ENCODE measurements at regions not wholly inside any gene's neighbourhood (a gene's known extent, or its start where the extent isn't known, plus 50 kb on each side); places are given as distances from the start of the nearest gene placed in this dataset.

GRCh38 chr19:30774252-30774766 lies 402.1 kb downstream of the ZNF536 start:
- ATAC-seq = no peak
- no peak overlapping the region for H3K4me3 ChIP-seq
- DNase-seq = no peak
- TF ChIP-seq CTCF (IDR thresholded peaks at IDR 0.05) = no peak
- H3K36me3 ChIP-seq = no peaks in the 10 kb centered on the region
- no peaks in the 10 kb centered on the region for H3K4me1 ChIP-seq
- H3K9me3 ChIP-seq = peaks cover 6% of the 10 kb centered on the region
- H3K27me3 ChIP-seq (ENCODE audit: low read depth) = no peaks in the 10 kb centered on the region
- intact Hi-C loops (cut with DNase I) = no loop called here
- H3K27ac ChIP-seq = no peak overlapping the region

- no peaks in the 10 kb centered on the region for H3K36me3 ChIP-seq
- no peak overlapping the region for H3K4me3 ChIP-seq
- no peaks in the 10 kb centered on the region for H3K27me3 ChIP-seq (ENCODE audit: low read depth)
- H3K4me1 ChIP-seq = no peaks in the 10 kb centered on the region
- no peak for TF ChIP-seq CTCF (IDR thresholded peaks at IDR 0.05)
- ATAC-seq = no peak
- intact Hi-C loops (cut with DNase I) = no loop called here
- no peak overlapping the region for H3K27ac ChIP-seq
- no peaks in the 10 kb centered on the region for H3K9me3 ChIP-seq
- DNase-seq = no peak
Observed at GRCh38 chr19:30762651-30763050, 390.5 kb downstream of the ZNF536 start.

- intact Hi-C loops (cut with DNase I) = no loop called here
- no peaks in the 10 kb centered on the region for H3K4me1 ChIP-seq
- DNase-seq (no peak), ATAC-seq (no peak)
- H3K27ac ChIP-seq = no peak overlapping the region
- TF ChIP-seq CTCF (IDR thresholded peaks at IDR 0.05) = no peak
- no peaks in the 10 kb centered on the region for H3K27me3 ChIP-seq (ENCODE audit: low read depth)
- H3K4me3 ChIP-seq = no peak overlapping the region
- no peaks in the 10 kb centered on the region for H3K9me3 ChIP-seq
- no peaks in the 10 kb centered on the region for H3K36me3 ChIP-seq
Observed at GRCh38 chr19:30760014-30760413, 387.8 kb downstream of the ZNF536 start.

- ATAC-seq (no peak), DNase-seq (no peak)
- H3K27ac ChIP-seq = no peak overlapping the region
- no peak overlapping the region for H3K4me3 ChIP-seq
- no peaks in the 10 kb centered on the region for H3K36me3 ChIP-seq
- intact Hi-C loops (cut with DNase I) = no loop called here
- no peaks in the 10 kb centered on the region for H3K4me1 ChIP-seq
- H3K9me3 ChIP-seq = no peaks in the 10 kb centered on the region
- TF ChIP-seq CTCF (IDR thresholded peaks at IDR 0.05) = no peak
- H3K27me3 ChIP-seq (ENCODE audit: low read depth) = no peaks in the 10 kb centered on the region
Observed at GRCh38 chr19:30757837-30758617, 385.8 kb downstream of the ZNF536 start.

- ATAC-seq = no peak
- DNase-seq = no peak
- intact Hi-C loops (cut with DNase I) = no loop called here
- Histone ChIP-seq H3K4me1 (no peaks in the 10 kb centered on the region), H3K36me3 (no peaks in the 10 kb centered on the region), H3K27me3 (ENCODE audit: low read depth) (no peaks in the 10 kb centered on the region), H3K9me3 (no peaks in the 10 kb centered on the region), H3K4me3 (no peak overlapping the region), H3K27ac (no peak overlapping the region)
- no peak for TF ChIP-seq CTCF (IDR thresholded peaks at IDR 0.05)
Observed at GRCh38 chr19:30757104-30757836, 385.1 kb downstream of the ZNF536 start.
